HL-60 (cell line): ENCODE measurements at regions not wholly inside any gene's neighbourhood (a gene's known extent, or its start where the extent isn't known, plus 50 kb on each side); places are given as distances from the start of the nearest gene placed in this dataset.

ENCODE experiments used
- DNase-seq, 2 experiments: peaks; one replicate each; pipeline ENCODE4 v3.0.0-alpha.2; 2010 to 2020; ENCODE audit warnings: low read depth in 1 of 2, low spot score in 1 of 2
- H3K27ac ChIP-seq: fragments of 250-450 bp; sonication (Bioruptor Pico); replicated peaks from 2 replicates; pipeline ENCODE4 v1.5.1; 2020; ENCODE audit warnings: mild to moderate bottlenecking, moderate library complexity
- H3K27me3 ChIP-seq: fragments of 250-450 bp; sonication (Bioruptor Pico); 2 replicates; pipeline ENCODE4 v1.5.1; 2021; ENCODE audit warnings: mild to moderate bottlenecking, moderate library complexity; ENCODE audit not compliant: insufficient read depth, poor library complexity, severe bottlenecking
- H3K4me3 ChIP-seq: replicated peaks from 2 replicates; pipeline ENCODE4 v1.5.1; 2011; ENCODE audit warnings: mild to moderate bottlenecking, control low read depth, low read length; ENCODE audit not compliant: insufficient read depth
- CTCF ChIP-seq: IDR thresholded peaks from one replicate; pipeline ENCODE4 v1.5.1; 2011; ENCODE audit warnings: low read length, control low read depth, inconsistent platforms; ENCODE audit not compliant: insufficient read depth
- GABPA ChIP-seq: IDR thresholded peaks from 2 replicates; pipeline ENCODE4 v1.6.1; 2012; ENCODE audit warnings: low read depth
- POLR2AphosphoS5 ChIP-seq: IDR thresholded peaks from 2 replicates; pipeline ENCODE4 v1.6.1; 2012; ENCODE audit warnings: low read depth
- SPI1 ChIP-seq: IDR thresholded peaks from 2 replicates; pipeline ENCODE4 v1.6.1; 2012; ENCODE audit warnings: low read depth, mild to moderate bottlenecking, borderline replicate concordance
- TF ChIP-seq, protein P1 (sequence below): IDR thresholded peaks from 2 replicates; pipeline ENCODE4 v1.6.1; 2012; ENCODE audit warnings: low read depth; ENCODE audit not compliant: insufficient replicate concordance

- H3K27ac ChIP-seq, result no peak overlapping the region
- TF ChIP-seq SPI1, result no peak
- H3K4me3 ChIP-seq, result no peak overlapping the region
- peaks cover 6% of the 10 kb centered on the region for H3K27me3 ChIP-seq
- no peak for DNase-seq
Measured at GRCh38 chr18:57969824-57970223, 74.2 kb upstream of the NEDD4L start.

DNA sequence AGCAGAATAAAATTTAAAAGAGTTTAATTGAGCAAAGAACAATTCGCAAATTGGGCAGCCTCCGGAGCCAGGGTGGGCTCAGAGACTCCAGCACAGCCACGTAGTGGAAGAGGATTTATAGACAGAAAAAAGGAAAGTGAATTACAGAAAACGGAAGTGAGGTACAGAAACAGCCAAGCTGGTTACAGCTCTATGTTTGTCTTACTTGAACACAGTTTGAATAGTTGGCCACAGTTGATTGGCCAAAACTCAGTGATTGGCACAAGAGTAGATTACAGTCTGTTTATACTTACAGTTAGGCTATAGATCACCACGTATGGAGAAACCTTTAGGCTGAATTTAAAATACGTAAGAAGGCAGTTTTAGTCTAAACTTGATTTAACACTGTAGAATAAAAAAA lies 78.8 kb upstream of the NEDD4L start:
- no peak overlapping the region for H3K27ac ChIP-seq
- H3K4me3 ChIP-seq, result no peak overlapping the region
- no peak for DNase-seq
- TF ChIP-seq POLR2AphosphoS5 (no peak), CTCF (no peak), GABPA (no peak), SPI1 (no peak)
- TF ChIP-seq, protein P1, sequence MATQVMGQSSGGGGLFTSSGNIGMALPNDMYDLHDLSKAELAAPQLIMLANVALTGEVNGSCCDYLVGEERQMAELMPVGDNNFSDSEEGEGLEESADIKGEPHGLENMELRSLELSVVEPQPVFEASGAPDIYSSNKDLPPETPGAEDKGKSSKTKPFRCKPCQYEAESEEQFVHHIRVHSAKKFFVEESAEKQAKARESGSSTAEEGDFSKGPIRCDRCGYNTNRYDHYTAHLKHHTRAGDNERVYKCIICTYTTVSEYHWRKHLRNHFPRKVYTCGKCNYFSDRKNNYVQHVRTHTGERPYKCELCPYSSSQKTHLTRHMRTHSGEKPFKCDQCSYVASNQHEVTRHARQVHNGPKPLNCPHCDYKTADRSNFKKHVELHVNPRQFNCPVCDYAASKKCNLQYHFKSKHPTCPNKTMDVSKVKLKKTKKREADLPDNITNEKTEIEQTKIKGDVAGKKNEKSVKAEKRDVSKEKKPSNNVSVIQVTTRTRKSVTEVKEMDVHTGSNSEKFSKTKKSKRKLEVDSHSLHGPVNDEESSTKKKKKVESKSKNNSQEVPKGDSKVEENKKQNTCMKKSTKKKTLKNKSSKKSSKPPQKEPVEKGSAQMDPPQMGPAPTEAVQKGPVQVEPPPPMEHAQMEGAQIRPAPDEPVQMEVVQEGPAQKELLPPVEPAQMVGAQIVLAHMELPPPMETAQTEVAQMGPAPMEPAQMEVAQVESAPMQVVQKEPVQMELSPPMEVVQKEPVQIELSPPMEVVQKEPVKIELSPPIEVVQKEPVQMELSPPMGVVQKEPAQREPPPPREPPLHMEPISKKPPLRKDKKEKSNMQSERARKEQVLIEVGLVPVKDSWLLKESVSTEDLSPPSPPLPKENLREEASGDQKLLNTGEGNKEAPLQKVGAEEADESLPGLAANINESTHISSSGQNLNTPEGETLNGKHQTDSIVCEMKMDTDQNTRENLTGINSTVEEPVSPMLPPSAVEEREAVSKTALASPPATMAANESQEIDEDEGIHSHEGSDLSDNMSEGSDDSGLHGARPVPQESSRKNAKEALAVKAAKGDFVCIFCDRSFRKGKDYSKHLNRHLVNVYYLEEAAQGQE, result no peak
- peaks cover 13% of the 10 kb centered on the region for H3K27me3 ChIP-seq

- no peak for TF ChIP-seq GABPA
- TF ChIP-seq SPI1, result no peak
- no peak for TF ChIP-seq POLR2AphosphoS5
- TF ChIP-seq, protein P1, result no peak
- TF ChIP-seq CTCF, result no peak
- DNase-seq, result no peak
- Histone ChIP-seq H3K27ac (no peak overlapping the region), H3K4me3 (no peak overlapping the region), H3K27me3 (peaks cover 19% of the 10 kb centered on the region)
Measured at GRCh38 chr18:57961876-57962505, 82.0 kb upstream of the NEDD4L start.

DNA sequence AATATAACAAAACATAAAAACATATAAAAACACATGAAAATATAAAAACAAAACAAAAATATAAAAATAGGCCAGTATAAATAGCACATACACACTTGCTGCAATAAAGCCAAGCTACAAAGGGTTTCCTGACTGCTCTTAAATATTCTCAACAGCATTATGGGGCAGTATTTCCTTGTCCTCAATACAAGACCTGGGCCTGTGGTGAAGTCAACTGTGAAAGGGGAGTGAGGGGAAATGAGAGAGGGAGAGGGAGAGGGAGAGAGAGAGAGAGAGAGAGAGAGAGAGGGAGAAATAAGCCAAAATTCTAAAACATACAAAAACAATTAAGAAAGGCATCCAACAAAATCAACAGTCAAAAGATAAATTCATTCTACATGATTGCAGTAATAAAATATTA lies 82.6 kb upstream of the NEDD4L start:
- no peak overlapping the region for H3K4me3 ChIP-seq

More for the DNA sequence above, 82.6 kb upstream of the NEDD4L start:
- no peak for DNase-seq
- TF ChIP-seq CTCF, result no peak
- no peak for TF ChIP-seq SPI1
- TF ChIP-seq, protein P1, result no peak
- TF ChIP-seq POLR2AphosphoS5, result no peak
- no peak for TF ChIP-seq GABPA
- H3K27me3 ChIP-seq, result peaks cover 19% of the 10 kb centered on the region
- no peak overlapping the region for H3K27ac ChIP-seq
